GM12892 (cell line): ENCODE measurements at regions not wholly inside any gene's neighbourhood (a gene's known extent, or its start where the extent isn't known, plus 50 kb on each side); places are given as distances from the start of the nearest gene placed in this dataset.

Source experiments
- POLR2A ChIP-seq: IDR thresholded peaks from 2 replicates; pipeline ENCODE4 v1.6.1; 2011; ENCODE audit warnings: low read depth, low read length, control low read depth
- POLR2AphosphoS5 ChIP-seq: IDR thresholded peaks from 2 replicates; pipeline ENCODE4 v1.6.1; 2011; ENCODE audit warnings: low read depth, low read length, control low read depth

- TF ChIP-seq POLR2AphosphoS5 (no peak), POLR2A (no peak)
Observed at GRCh38 chr7:121456785-121457359, 60.8 kb upstream of the FAM3C start.
